GM12873 (cell line): ENCODE measurements at regions not wholly inside any gene's neighbourhood (a gene's known extent, or its start where the extent isn't known, plus 50 kb on each side); places are given as distances from the start of the nearest gene placed in this dataset.
A peak's percentile ranks its signal among the peaks of the same experiment; 100 is the strongest.

Experiments
- CTCF ChIP-seq: IDR thresholded peaks from 2 replicates; pipeline ENCODE4 v1.5.1; 2012; ENCODE audit warnings: low read depth, mild to moderate bottlenecking, moderate library complexity, low read length, control low read depth; ENCODE audit not compliant: insufficient read depth; ENCODE audit errors: missing control alignments

GRCh38 chr6:47106216-47106615 is 64.1 kb upstream of the ADGRF1 start:
- no peak for TF ChIP-seq CTCF

- TF ChIP-seq CTCF: no peak
These were observed 63.5 kb upstream of the ADGRF1 start for GRCh38 chr6:47105469-47106178.

- TF ChIP-seq CTCF: no peak
These were observed 61.8 kb upstream of the ADGRF1 start for GRCh38 chr6:47103931-47104330.

DNA sequence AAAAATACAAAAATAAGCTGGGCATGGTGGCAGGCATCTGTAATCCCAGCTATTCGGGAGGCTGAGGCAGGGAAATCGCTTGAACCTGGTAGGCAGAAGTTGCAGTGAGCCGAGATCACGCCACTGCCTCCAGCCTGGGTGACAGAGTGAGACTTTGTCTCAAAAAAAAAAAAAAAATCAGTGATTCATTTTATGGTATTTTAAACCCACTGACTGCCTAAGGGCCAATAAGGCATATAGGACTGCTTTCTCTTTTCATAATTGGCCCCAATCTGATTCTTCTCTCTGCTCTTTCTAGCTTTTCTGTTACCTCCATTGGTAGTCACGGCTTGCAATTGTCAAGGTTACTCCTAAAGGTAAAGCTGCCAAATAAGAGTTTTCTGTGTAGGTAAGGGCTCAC is 60.2 kb upstream of the ADGRF1 start:
- no peak for TF ChIP-seq CTCF

- no peak for TF ChIP-seq CTCF
These were observed 56.5 kb upstream of the ADGRF1 start for GRCh38 chr6:47098570-47098993.

- peak; percentile 75 for TF ChIP-seq CTCF
These were observed 55.2 kb upstream of the ADGRF1 start for GRCh38 chr6:47097092-47097945.

DNA sequence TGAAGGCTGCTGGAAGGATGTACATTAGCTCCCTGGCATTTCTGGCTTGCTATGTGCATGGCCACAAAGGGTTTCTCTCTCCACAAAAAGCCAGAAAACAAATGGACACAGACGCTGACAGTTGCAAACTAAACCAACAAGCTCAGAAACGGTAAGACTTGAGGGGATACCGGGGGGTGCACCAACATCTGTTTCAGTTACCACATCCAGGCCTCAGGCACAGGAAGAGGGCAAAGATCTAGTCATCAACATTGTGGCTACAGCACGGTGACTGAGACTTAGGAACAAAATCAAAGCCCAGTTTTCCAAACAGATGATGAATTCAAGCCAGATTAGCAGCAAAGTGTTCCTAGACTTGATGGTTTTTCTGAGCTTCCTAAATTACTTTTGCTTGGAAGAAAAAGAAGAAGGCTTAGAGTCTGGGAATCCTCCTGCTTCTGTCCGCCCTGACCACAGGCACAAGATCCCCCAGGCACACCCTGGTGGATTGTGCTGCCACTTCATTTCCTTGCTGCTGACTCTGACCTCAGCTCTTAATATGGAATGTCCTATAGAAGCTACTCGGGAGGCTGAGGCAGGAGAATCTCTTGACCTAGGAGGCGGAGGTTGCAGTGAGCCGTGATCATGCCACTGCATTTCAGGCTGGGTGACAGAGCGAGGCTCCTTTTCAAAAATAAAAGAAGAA is 54.2 kb upstream of the ADGRF1 start:
- no peak for TF ChIP-seq CTCF
